ENCODE measurements at regions not wholly inside any gene's neighbourhood (a gene's known extent, or its start where the extent isn't known, plus 50 kb on each side); places are given as distances from the start of the nearest gene placed in this dataset.

GRCh38 chr4:175106301-175106700 lies 188.1 kb downstream of the ADAM29 start:
- ATAC-seq (no peak), DNase-seq (ENCODE audit: low read depth, low spot score) (no peak)
- ChIA-PET POLR2A (no interaction called here), CTCF (no interaction called here), RAD21 (ENCODE audit: low non-redundant PET in 1 of 2, low total read pairs in 2 of 2, uncharacterized antibody in 2 of 2, unreplicated experiment in 2 of 2) (no interaction called here)
- Histone ChIP-seq H2AFZ (ENCODE audit: low read depth, low read length, poor library complexity, severe bottlenecking) (no peak overlapping the region), H3K27me3 (ENCODE audit: insufficient read depth, low read length) (no peaks in the 10 kb centered on the region), H3K27ac (ENCODE audit: low read depth, low read length) (no peak overlapping the region), H3K9me3 (ENCODE audit: control insufficient read depth in 1 of 2, insufficient read depth in 1 of 2, low read depth in 1 of 2, low read length in 2 of 2) (0 out of 4 replicates have a peak, but pooled peaks cover 0 to 3% of the 10 kb centered on the region in 2 experiments), H4K20me1 (ENCODE audit: insufficient read depth) (no peaks in the 10 kb centered on the region), H3K4me1 (ENCODE audit: control insufficient read depth in 1 of 2, insufficient read depth in 2 of 2, low read length in 2 of 2) (no peaks in the 10 kb centered on the region), H3K4me3 (replicated peaks in 1 of 2; ENCODE audit: low read depth in 1 of 2, low read length in 2 of 2) (no peak overlapping the region), H3K9me2 (ENCODE audit: insufficient read depth) (no peaks in the 10 kb centered on the region), H3K9ac (ENCODE audit: low read length) (no peak overlapping the region), H3K79me2 (ENCODE audit: insufficient read depth, low read length) (no peaks in the 10 kb centered on the region), H3K36me3 (ENCODE audit: control insufficient read depth in 1 of 2, insufficient read depth in 2 of 2, low read length in 2 of 2) (no peaks in the 10 kb centered on the region), H3K4me2 (ENCODE audit: low read length) (no peak overlapping the region)
- TF ChIP-seq RAD21 (IDR thresholded peaks at IDR 0.05; ENCODE audit: low read depth) (no peak), ZBTB33 (IDR thresholded peaks at IDR 0.05; ENCODE audit: extremely low read depth, insufficient replicate concordance, low read length) (no peak), ELF1 (IDR thresholded peaks at IDR 0.05; ENCODE audit: borderline replicate concordance, low read depth) (no peak), EGR1 (IDR thresholded peaks at IDR 0.05; ENCODE audit: low read depth) (no peak), POLR2A (IDR thresholded peaks at IDR 0.05; ENCODE audit: borderline replicate concordance, extremely low read depth, insufficient read depth, insufficient read length) (no peak), ZFX (IDR thresholded peaks at IDR 0.05) (no peak), YY1 (IDR thresholded peaks at IDR 0.05; ENCODE audit: extremely low read depth, insufficient replicate concordance, low read depth, low read length) (no peak), ATF3 (IDR thresholded peaks at IDR 0.05) (no peak), CBX3 (IDR thresholded peaks at IDR 0.05; ENCODE audit: low read depth) (no peak), CEBPB (IDR thresholded peaks at IDR 0.05; ENCODE audit: low read depth) (no peak), POLR2AphosphoS5 (IDR thresholded peaks at IDR 0.05; ENCODE audit: low read depth, low read length) (no peak), REST (IDR thresholded peaks at IDR 0.05; ENCODE audit: low read depth) (no peak), TCF7L2 (IDR thresholded peaks at IDR 0.05; ENCODE audit: borderline replicate concordance, extremely low read depth, insufficient read depth, insufficient read length) (no peak), ZNF274 (IDR thresholded peaks at IDR 0.05; ENCODE audit: low read depth, low read length) (no peak), EZH2phosphoT487 (IDR thresholded peaks at IDR 0.05; ENCODE audit: borderline replicate concordance) (no peak), MAX (IDR thresholded peaks at IDR 0.05) (no peak), SP1 (IDR thresholded peaks at IDR 0.05; ENCODE audit: low read depth) (no peak), SRF (IDR thresholded peaks at IDR 0.05; ENCODE audit: low read depth) (no peak)
- intact Hi-C loops (cut with micrococcal nuclease): no loop called here
- BruUV-seq (replicated peaks): no TSS peak
